H9 (cell line): ENCODE measurements at regions not wholly inside any gene's neighbourhood (a gene's known extent, or its start where the extent isn't known, plus 50 kb on each side); places are given as distances from the start of the nearest gene placed in this dataset.

Source experiments
- DNase-seq: peaks from one replicate; pipeline ENCODE4 v3.0.0-alpha.2; 2017
- H2AFZ ChIP-seq: one replicate; pipeline ENCODE4 v1.6.1; 2013; ENCODE audit warnings: mild to moderate bottlenecking, low read length, control low read depth, moderate library complexity
- H2AK5ac ChIP-seq: 2 replicates; pipeline ENCODE4 v1.6.1; 2013; ENCODE audit warnings: low read length, control low read depth, mixed read lengths; ENCODE audit not compliant: insufficient read length
- H2BK120ac ChIP-seq: one replicate; pipeline ENCODE4 v1.6.1; 2013; ENCODE audit warnings: low read depth, mild to moderate bottlenecking, low read length, control low read depth, inconsistent platforms; ENCODE audit not compliant: poor library complexity, severe bottlenecking
- H2BK12ac ChIP-seq: 2 replicates; pipeline ENCODE4 v1.6.1; 2013; ENCODE audit warnings: low read length, control low read depth, mixed read lengths, low read depth; ENCODE audit not compliant: insufficient read length
- H2BK15ac ChIP-seq: 2 replicates; pipeline ENCODE4 v1.6.1; 2013; ENCODE audit warnings: low read depth, low read length, control low read depth
- H2BK20ac ChIP-seq: one replicate; pipeline ENCODE4 v1.6.1; 2013; ENCODE audit warnings: low read depth, mild to moderate bottlenecking, low read length, control low read depth, inconsistent platforms; ENCODE audit not compliant: poor library complexity, severe bottlenecking
- H2BK5ac ChIP-seq: 2 replicates; pipeline ENCODE4 v1.6.1; 2013; ENCODE audit warnings: low read length, control low read depth, mixed read lengths; ENCODE audit not compliant: insufficient read length
- H3K14ac ChIP-seq: 2 replicates; pipeline ENCODE4 v1.6.1; 2013; ENCODE audit warnings: low read length, control low read depth; ENCODE audit not compliant: insufficient read depth
- H3K18ac ChIP-seq: 2 replicates; pipeline ENCODE4 v1.6.1; 2013; ENCODE audit warnings: low read depth, mild to moderate bottlenecking, mixed read lengths, low read length, control low read depth; ENCODE audit not compliant: insufficient read length
- H3K23ac ChIP-seq: 2 replicates; pipeline ENCODE4 v1.6.1; 2013; ENCODE audit warnings: low read length, control low read depth, mixed read lengths, low read depth; ENCODE audit not compliant: insufficient read length
- H3K23me2 ChIP-seq: 2 replicates; pipeline ENCODE4 v1.6.1; 2013; ENCODE audit warnings: low read depth, mild to moderate bottlenecking, mixed read lengths, low read length, control low read depth; ENCODE audit not compliant: insufficient read length, poor library complexity, severe bottlenecking
- H3K27ac ChIP-seq: 2 replicates; pipeline ENCODE4 v1.5.1; 2013; ENCODE audit warnings: low read length, control low read depth, mixed read lengths, low read depth; ENCODE audit not compliant: insufficient read length
- H3K27me3 ChIP-seq: 2 replicates; pipeline ENCODE4 v1.6.1; 2013; ENCODE audit warnings: low read length, control low read depth, inconsistent platforms; ENCODE audit not compliant: insufficient read depth
- H3K4ac ChIP-seq: 2 replicates; pipeline ENCODE4 v1.6.1; 2013; ENCODE audit warnings: low read depth, mild to moderate bottlenecking, control low read depth, inconsistent platforms, low read length, moderate library complexity
- H3K4me1 ChIP-seq: 2 replicates; pipeline ENCODE4 v1.6.1; 2013; ENCODE audit warnings: low read length, control low read depth, inconsistent platforms; ENCODE audit not compliant: insufficient read depth
- H3K4me2 ChIP-seq: 2 replicates; pipeline ENCODE4 v1.6.1; 2013; ENCODE audit warnings: low read length, control low read depth, mixed read lengths; ENCODE audit not compliant: insufficient read length, insufficient read depth
- H3K56ac ChIP-seq: 2 replicates; pipeline ENCODE4 v1.6.1; 2013; ENCODE audit warnings: low read depth, mild to moderate bottlenecking, mixed read lengths, low read length, control low read depth; ENCODE audit not compliant: insufficient read length
- H3K79me1 ChIP-seq: 2 replicates; pipeline ENCODE4 v1.6.1; 2013; ENCODE audit warnings: low read depth, mild to moderate bottlenecking, moderate library complexity, low read length, control low read depth, inconsistent platforms; ENCODE audit not compliant: insufficient read depth, poor library complexity, severe bottlenecking
- H3K79me2 ChIP-seq: 2 replicates; pipeline ENCODE4 v1.6.1; 2013; ENCODE audit warnings: low read length, control low read depth, inconsistent platforms; ENCODE audit not compliant: insufficient read depth
- H3K9ac ChIP-seq: 2 replicates; pipeline ENCODE4 v1.6.1; 2013; ENCODE audit warnings: low read length, control low read depth, mixed read lengths; ENCODE audit not compliant: insufficient read length; ENCODE audit errors: extremely low read depth
- H3K9me3 ChIP-seq: one replicate; pipeline ENCODE4 v1.6.1; 2013; ENCODE audit warnings: low read depth, low read length, inconsistent platforms; ENCODE audit not compliant: control insufficient read depth
- H3T11ph ChIP-seq: one replicate; pipeline ENCODE4 v1.6.1; 2013; ENCODE audit warnings: mild to moderate bottlenecking, low read length, control low read depth, inconsistent platforms
- H4K20me1 ChIP-seq: one replicate; pipeline ENCODE4 v1.6.1; 2013; ENCODE audit not compliant: control insufficient read depth, insufficient read length, insufficient read depth
- H4K5ac ChIP-seq: 2 replicates; pipeline ENCODE4 v1.6.1; 2013; ENCODE audit warnings: low read depth, mild to moderate bottlenecking, mixed read lengths, low read length, control low read depth; ENCODE audit not compliant: insufficient read length
- H4K8ac ChIP-seq: replicated peaks from 2 replicates; pipeline ENCODE4 v1.6.1; 2013; ENCODE audit warnings: low read length, control low read depth, mixed read lengths, low read depth; ENCODE audit not compliant: insufficient read length
- H4K91ac ChIP-seq: 2 replicates; pipeline ENCODE4 v1.6.1; 2013; ENCODE audit warnings: low read depth, mild to moderate bottlenecking, moderate library complexity, mixed read lengths, low read length, control low read depth; ENCODE audit not compliant: insufficient read length
- H3K27ac Mint-ChIP-seq, 3 experiments: 2 replicates in 2 of 3; 3 replicates in 1 of 3; pipeline ENCODE4 v1.8.0; 2020 to 2021; ENCODE audit warnings: mixed read lengths in 3 of 3, mild to moderate bottlenecking in 1 of 3, moderate library complexity in 1 of 3
- H3K27me3 Mint-ChIP-seq: 2 replicates; pipeline ENCODE4 v1.8.0; 2021; ENCODE audit warnings: low read depth, mild to moderate bottlenecking, moderate library complexity, mixed read lengths
- H3K36me3 Mint-ChIP-seq, 3 experiments: 2 replicates in 2 of 3; 3 replicates in 1 of 3; pipeline ENCODE4 v1.8.0; 2020 to 2021; ENCODE audit warnings: low read depth in 3 of 3, mixed read lengths in 3 of 3; ENCODE audit not compliant: insufficient read depth in 1 of 3
- H3K4me1 Mint-ChIP-seq, 2 experiments: 2 replicates each; pipeline ENCODE4 v1.8.0; 2020; ENCODE audit warnings: mixed read lengths in 2 of 2
- H3K4me3 Mint-ChIP-seq, 2 experiments: 2 replicates in 1 of 2; 3 replicates in 1 of 2; pipeline ENCODE4 v1.8.0; 2020 to 2021; ENCODE audit warnings: mild to moderate bottlenecking in 2 of 2, mixed read lengths in 2 of 2, moderate library complexity in 1 of 2
- H3K9me3 Mint-ChIP-seq, 2 experiments: 2 replicates in 1 of 2; 3 replicates in 1 of 2; pipeline ENCODE4 v1.8.0; 2020; ENCODE audit warnings: mild to moderate bottlenecking in 2 of 2, mixed read lengths in 2 of 2, moderate library complexity in 1 of 2
- WGBS: extraction: QIAGEN DNeasy Blood & Tissue Kit; methylation state at CpG from one replicate; pipeline ENCODE4 v1.1.7; 2013; ENCODE audit warnings: missing lambda C conversion rate, low lambda C conversion rate, mixed read lengths; ENCODE audit not compliant: insufficient read length; ENCODE audit errors: extremely low coverage; 5-methylcytosine and 5-hydroxymethylcytosine counted together
- TF ChIP-seq, protein P1 (sequence below): fragments of 200-600 bp; sonication (generic); conservative IDR thresholded peaks from 3 replicates; pipeline ENCODE4 v1.8.0; 2021; ENCODE audit warnings: antibody characterized with exemption, mild to moderate bottlenecking

DNA sequence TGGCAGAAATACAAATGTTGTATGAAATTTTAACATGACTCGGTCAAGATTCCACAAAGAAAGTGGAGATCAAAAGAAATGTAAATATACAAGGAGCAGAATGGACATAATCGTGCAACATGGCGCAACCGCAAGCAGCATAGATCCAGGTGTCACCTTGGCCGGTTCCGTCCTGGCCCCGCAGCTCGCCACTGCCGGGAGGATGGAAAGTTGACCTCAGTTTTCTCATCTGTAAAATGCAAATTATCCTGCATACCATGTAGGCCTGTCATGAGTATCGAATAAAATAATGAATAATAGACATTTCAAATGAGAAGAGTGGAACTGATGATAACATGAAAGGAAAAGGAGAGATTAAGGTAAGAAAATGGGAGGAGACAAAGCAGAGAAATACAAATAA is 427.3 kb upstream of the SMIM21 start:
- Histone ChIP-seq H2BK15ac (no peak overlapping the region), H2BK5ac (no peak overlapping the region), H2BK20ac (no peak overlapping the region), H3K4me2 (no peak overlapping the region), H3T11ph (no peak overlapping the region), H3K23me2 (no peaks in the 10 kb centered on the region), H4K91ac (no peak overlapping the region), H3K27me3 (no peaks in the 10 kb centered on the region), H3K23ac (no peak overlapping the region), H2AK5ac (no peak overlapping the region), H3K4ac (no peak overlapping the region), H3K79me2 (no peaks in the 10 kb centered on the region), H3K56ac (no peak overlapping the region), H4K8ac (no peak overlapping the region), H3K4me1 (no peaks in the 10 kb centered on the region), H3K27ac (no peak overlapping the region), H3K79me1 (no peaks in the 10 kb centered on the region), H2BK120ac (no peak overlapping the region), H2AFZ (no peak overlapping the region), H3K9ac (no peak overlapping the region), H2BK12ac (no peak overlapping the region), H3K18ac (no peak overlapping the region), H3K14ac (no peak overlapping the region), H3K9me3 (no peaks in the 10 kb centered on the region), H4K5ac (no peak overlapping the region), H4K20me1 (no peaks in the 10 kb centered on the region)
- Mint-ChIP-seq H3K27ac (no peak overlapping the region), H3K36me3 (peaks cover 0 to 3% (median 0%) of the 10 kb centered on the region in 3 experiments; a peak in 2 of 7 replicates), H3K27me3 (no peaks in the 10 kb centered on the region), H3K4me1 (no peaks in the 10 kb centered on the region), H3K4me3 (no peak overlapping the region), H3K9me3 (no peaks in the 10 kb centered on the region)
- no CpG with 5 or more reads among the region's 10 CpGs for WGBS
- TF ChIP-seq, protein P1, sequence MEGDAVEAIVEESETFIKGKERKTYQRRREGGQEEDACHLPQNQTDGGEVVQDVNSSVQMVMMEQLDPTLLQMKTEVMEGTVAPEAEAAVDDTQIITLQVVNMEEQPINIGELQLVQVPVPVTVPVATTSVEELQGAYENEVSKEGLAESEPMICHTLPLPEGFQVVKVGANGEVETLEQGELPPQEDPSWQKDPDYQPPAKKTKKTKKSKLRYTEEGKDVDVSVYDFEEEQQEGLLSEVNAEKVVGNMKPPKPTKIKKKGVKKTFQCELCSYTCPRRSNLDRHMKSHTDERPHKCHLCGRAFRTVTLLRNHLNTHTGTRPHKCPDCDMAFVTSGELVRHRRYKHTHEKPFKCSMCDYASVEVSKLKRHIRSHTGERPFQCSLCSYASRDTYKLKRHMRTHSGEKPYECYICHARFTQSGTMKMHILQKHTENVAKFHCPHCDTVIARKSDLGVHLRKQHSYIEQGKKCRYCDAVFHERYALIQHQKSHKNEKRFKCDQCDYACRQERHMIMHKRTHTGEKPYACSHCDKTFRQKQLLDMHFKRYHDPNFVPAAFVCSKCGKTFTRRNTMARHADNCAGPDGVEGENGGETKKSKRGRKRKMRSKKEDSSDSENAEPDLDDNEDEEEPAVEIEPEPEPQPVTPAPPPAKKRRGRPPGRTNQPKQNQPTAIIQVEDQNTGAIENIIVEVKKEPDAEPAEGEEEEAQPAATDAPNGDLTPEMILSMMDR: no peak
- no peak for DNase-seq
